LNCaP clone FGC (cell line): ENCODE measurements at regions not wholly inside any gene's neighbourhood (a gene's known extent, or its start where the extent isn't known, plus 50 kb on each side); places are given as distances from the start of the nearest gene placed in this dataset.
"Not testable (repeated sequence)": the region's sequence is repeated elsewhere in the genome, so short reads cannot be mapped to it uniquely, and the experiment has no call there.

Experiments
- DNase-seq: peaks from one replicate; pipeline ENCODE4 v3.0.0-alpha.2; 2011; ENCODE audit warnings: low read depth
- H3K4me3 ChIP-seq: 2 replicates; pipeline ENCODE4 v1.5.1; 2011; ENCODE audit warnings: mild to moderate bottlenecking, low read depth, low read length, control low read depth
- TF ChIP-seq, protein P1 (sequence below): IDR thresholded peaks from 2 replicates; pipeline ENCODE4 v1.5.1; 2012; ENCODE audit warnings: mild to moderate bottlenecking; ENCODE audit not compliant: control insufficient read depth, insufficient read depth; ENCODE audit errors: extremely low read depth

- DNase-seq, result no peak
- H3K4me3 ChIP-seq, result no peak overlapping the region
- TF ChIP-seq, protein P1, sequence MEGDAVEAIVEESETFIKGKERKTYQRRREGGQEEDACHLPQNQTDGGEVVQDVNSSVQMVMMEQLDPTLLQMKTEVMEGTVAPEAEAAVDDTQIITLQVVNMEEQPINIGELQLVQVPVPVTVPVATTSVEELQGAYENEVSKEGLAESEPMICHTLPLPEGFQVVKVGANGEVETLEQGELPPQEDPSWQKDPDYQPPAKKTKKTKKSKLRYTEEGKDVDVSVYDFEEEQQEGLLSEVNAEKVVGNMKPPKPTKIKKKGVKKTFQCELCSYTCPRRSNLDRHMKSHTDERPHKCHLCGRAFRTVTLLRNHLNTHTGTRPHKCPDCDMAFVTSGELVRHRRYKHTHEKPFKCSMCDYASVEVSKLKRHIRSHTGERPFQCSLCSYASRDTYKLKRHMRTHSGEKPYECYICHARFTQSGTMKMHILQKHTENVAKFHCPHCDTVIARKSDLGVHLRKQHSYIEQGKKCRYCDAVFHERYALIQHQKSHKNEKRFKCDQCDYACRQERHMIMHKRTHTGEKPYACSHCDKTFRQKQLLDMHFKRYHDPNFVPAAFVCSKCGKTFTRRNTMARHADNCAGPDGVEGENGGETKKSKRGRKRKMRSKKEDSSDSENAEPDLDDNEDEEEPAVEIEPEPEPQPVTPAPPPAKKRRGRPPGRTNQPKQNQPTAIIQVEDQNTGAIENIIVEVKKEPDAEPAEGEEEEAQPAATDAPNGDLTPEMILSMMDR, result no peak
Measured at GRCh38 chr13:87536899-87537298, 134.3 kb upstream of the SLITRK5 start.

DNA sequence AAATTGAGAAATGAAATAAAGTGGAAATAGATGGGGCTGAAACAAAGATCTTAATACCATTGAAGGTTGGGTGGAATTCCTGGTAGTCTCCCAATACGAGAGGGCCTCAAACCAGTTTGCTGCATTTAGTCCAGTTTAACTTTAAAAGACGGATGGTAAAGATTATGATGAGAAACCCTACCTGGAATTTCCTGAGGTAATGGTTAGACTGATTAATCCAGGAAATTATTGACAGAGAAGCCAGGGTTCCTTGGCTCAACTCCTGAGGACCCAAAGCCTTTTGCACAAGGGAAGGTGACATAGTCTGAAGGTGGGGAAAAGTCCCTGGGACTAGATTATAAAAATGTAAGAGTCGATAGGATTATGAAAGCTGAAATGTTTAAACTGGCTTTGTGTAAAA, 133.2 kb upstream of the SLITRK5 start:
- H3K4me3 ChIP-seq, result no peak overlapping the region
- no peak for DNase-seq
- TF ChIP-seq, protein P1, result no peak

DNA sequence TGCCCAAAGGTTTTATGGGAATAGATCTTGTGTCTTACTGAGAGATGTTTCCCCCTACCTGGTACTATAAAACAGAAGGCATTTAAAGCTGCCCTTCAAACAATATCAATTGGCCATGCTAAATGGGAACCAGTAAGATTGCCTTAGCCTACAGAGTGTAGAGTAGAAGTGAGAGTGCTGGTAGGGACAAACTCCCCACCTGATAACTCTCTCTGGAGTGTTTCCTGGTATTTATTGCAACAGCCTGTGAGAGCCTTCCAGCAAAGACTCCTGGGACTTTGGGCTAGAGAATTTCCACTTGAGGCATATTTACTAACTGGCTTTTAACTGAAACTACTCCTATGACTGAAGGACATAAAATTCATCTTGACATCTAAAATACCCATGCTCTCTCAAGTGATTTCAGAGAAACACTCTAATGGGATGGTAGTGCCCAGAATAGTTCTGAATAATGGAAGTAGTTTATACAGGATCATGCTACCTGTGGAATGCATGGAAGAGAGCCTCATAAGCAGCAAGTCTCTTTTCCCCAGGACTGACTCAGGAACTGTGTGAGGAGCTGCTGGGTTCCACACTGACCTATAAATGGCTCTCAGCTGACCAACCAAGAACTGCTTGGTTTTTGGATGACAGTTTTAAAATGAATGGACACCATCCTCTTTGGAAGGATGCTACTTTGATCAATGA, 132.7 kb upstream of the SLITRK5 start:
- no peak for DNase-seq
- no peak overlapping the region for H3K4me3 ChIP-seq
- TF ChIP-seq, protein P1, result no peak

DNA sequence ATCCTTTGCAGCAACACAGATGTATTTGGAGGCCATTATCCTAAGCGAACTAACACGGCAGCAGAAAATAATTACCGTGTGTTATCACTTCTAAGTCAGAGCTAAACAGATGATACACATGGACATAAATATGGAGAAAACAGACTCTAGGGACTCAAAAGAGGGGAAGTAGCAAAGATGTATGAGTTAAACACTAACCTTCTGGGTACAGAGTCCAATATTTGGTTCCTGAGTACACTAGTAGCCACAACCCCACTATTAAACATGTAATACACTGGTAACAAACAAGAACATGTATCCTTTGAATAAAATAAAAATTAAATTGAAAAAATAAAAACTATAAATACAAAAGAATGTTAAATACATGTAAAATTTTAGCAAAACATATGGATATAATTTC, 118.0 kb upstream of the SLITRK5 start:
- DNase-seq, result no peak
- no peak overlapping the region for H3K4me3 ChIP-seq
- TF ChIP-seq, protein P1, result no peak

GRCh38 chr13:87554045-87554444, 117.1 kb upstream of the SLITRK5 start:
- DNase-seq, result no peak
- TF ChIP-seq, protein P1, result no peak

GRCh38 chr13:87557788-87558187, 113.4 kb upstream of the SLITRK5 start:
- H3K4me3 ChIP-seq, result no peak overlapping the region
- no peak for DNase-seq
- TF ChIP-seq, protein P1, result no peak

More at GRCh38 chr13:87554045-87554444, 117.1 kb upstream of the SLITRK5 start:
- no peak overlapping the region for H3K4me3 ChIP-seq

DNA sequence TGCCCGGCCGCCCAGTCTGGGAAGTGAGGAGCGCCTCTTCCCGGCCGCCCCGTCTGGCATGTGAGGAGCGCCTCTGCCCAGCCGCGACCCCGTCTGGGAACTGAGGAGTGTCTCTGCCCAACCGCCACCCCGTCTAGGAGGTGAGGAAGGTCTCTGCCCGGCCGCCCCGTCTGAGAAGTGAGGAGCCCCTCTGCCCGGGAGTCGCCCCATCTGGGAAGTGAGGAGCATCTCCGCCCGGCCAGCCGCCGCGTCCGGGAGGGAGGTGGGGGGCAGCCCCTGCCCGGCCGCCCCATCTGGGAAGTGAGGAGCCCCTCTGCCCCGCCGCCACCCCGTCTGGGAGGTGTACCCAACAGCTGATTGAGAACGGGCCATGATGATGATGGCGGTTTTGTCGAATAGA, 109.6 kb upstream of the SLITRK5 start:
- DNase-seq, H3K4me3 ChIP-seq: not testable (repeated sequence)
